MCF 10A (cell line): ENCODE measurements at regions not wholly inside any gene's neighbourhood (a gene's known extent, or its start where the extent isn't known, plus 50 kb on each side); places are given as distances from the start of the nearest gene placed in this dataset.

Experiments used
- BruUV-seq: library from RNA; stranded (reverse); fragments of 400-500 nt; replicated peaks from 2 replicates; lab custom pipeline; 2021; lab: Mats Ljungman, UMichigan
- CTCF ChIA-PET: fragments of 300-600 bp; sonication (Branson Sonifier 250); formaldehyde crosslinking; extraction: SDS; loops from one replicate; lab custom pipeline; 2021; ENCODE audit warnings: antibody characterized with exemption, inconsistent platforms; lab: Yijun Ruan, JAX
- POLR2A ChIA-PET: fragments of 300-600, 350-650 bp; sonication (Branson Sonifier 250); formaldehyde crosslinking; extraction: SDS; loops from one replicate; lab custom pipeline; 2020; ENCODE audit warnings: antibody characterized with exemption, inconsistent platforms; lab: Yijun Ruan, JAX
- DNase-seq: peaks from one replicate; pipeline ENCODE4 v3.0.0-alpha.2; 2018; ENCODE audit not compliant: unreplicated experiment
- H3K27ac Mint-ChIP-seq: one replicate; pipeline ENCODE4 v1.8.0; 2022; ENCODE audit warnings: mild to moderate bottlenecking, low read depth, mixed read lengths; ENCODE audit not compliant: unreplicated experiment
- H3K27me3 Mint-ChIP-seq: one replicate; pipeline ENCODE4 v1.8.0; 2022; ENCODE audit warnings: mixed read lengths; ENCODE audit not compliant: insufficient read depth, unreplicated experiment
- H3K36me3 Mint-ChIP-seq: one replicate; pipeline ENCODE4 v1.8.0; 2022; ENCODE audit warnings: mild to moderate bottlenecking, moderate library complexity, mixed read lengths; ENCODE audit not compliant: insufficient read depth, unreplicated experiment
- H3K4me1 Mint-ChIP-seq: one replicate; pipeline ENCODE4 v1.8.0; 2022; ENCODE audit warnings: mixed read lengths; ENCODE audit not compliant: insufficient read depth, unreplicated experiment
- H3K4me3 Mint-ChIP-seq: one replicate; pipeline ENCODE4 v1.8.0; 2022; ENCODE audit warnings: mild to moderate bottlenecking, moderate library complexity, mixed read lengths; ENCODE audit not compliant: unreplicated experiment
- H3K9me3 Mint-ChIP-seq: one replicate; pipeline ENCODE4 v1.8.0; 2022; ENCODE audit warnings: mixed read lengths; ENCODE audit not compliant: unreplicated experiment
- CTCF ChIP-seq: fragments of 200-600 bp; IDR thresholded peaks from one replicate; pipeline ENCODE4 v1.8.0; 2022; ENCODE audit warnings: antibody characterized with exemption, mild to moderate bottlenecking; ENCODE audit not compliant: unreplicated experiment
- intact Hi-C: fragments of 100-400 bp; cut with micrococcal nuclease; formaldehyde crosslinking; loops from 2 replicates; pipeline ENCODE4 v1.14.1; 2022

GRCh38 chr15:81852411-81853149 lies 193.2 kb downstream of the MEX3B start:
- CTCF ChIA-PET, result interaction anchor here (0.6 to 1.2 kb wide), 2 partner anchors 27 to 88 kb away, joined by 3 to 4 read pairs; no protein-coding TSS in a partner anchor
- TF ChIP-seq CTCF, result no peak
- Mint-ChIP-seq H3K4me1 (no peaks in the 10 kb centered on the region), H3K27ac (no peak overlapping the region), H3K4me3 (no peak overlapping the region), H3K27me3 (no peaks in the 10 kb centered on the region), H3K36me3 (no peaks in the 10 kb centered on the region), H3K9me3 (no peaks in the 10 kb centered on the region)
- no peak for DNase-seq
- POLR2A ChIA-PET, result no interaction called here
- BruUV-seq, result no TSS peak
- intact Hi-C loops, result no loop called here

- no peaks in the 10 kb centered on the region for H3K9me3 Mint-ChIP-seq
Observed at GRCh38 chr15:81851757-81852156, 194.1 kb downstream of the MEX3B start.

GRCh38 chr15:81851325-81851724 lies 194.5 kb downstream of the MEX3B start:
- no peak for TF ChIP-seq CTCF
- POLR2A ChIA-PET, result interaction anchor here (0.7 kb wide), 1 partner anchor 132 kb away, joined by 3 read pairs; no protein-coding TSS in a partner anchor

More at GRCh38 chr15:81851757-81852156, 194.1 kb downstream of the MEX3B start:
- Mint-ChIP-seq H3K27ac (no peak overlapping the region), H3K27me3 (no peaks in the 10 kb centered on the region), H3K4me1 (no peaks in the 10 kb centered on the region), H3K36me3 (no peaks in the 10 kb centered on the region), H3K4me3 (no peak overlapping the region)
- DNase-seq, result no peak
- no TSS peak for BruUV-seq
- ChIA-PET CTCF (interaction anchor here (1.2 kb wide), 1 partner anchor 89 kb away, joined by 4 read pairs; no protein-coding TSS in a partner anchor), POLR2A (interaction anchor here (0.7 kb wide), 1 partner anchor 132 kb away, joined by 3 read pairs; no protein-coding TSS in a partner anchor)
- intact Hi-C loops, result no loop called here
- TF ChIP-seq CTCF, result no peak

GRCh38 chr15:81849289-81849688 lies 196.5 kb downstream of the MEX3B start:
- no peak overlapping the region for H3K4me3 Mint-ChIP-seq
- ChIA-PET POLR2A (no interaction called here), CTCF (interaction anchor here (0.6 kb wide), 1 partner anchor 624 kb away, joined by 3 read pairs; no protein-coding TSS in a partner anchor)
- no TSS peak for BruUV-seq
- no peaks in the 10 kb centered on the region for H3K9me3 Mint-ChIP-seq
- H3K4me1 Mint-ChIP-seq, result no peaks in the 10 kb centered on the region
- H3K27me3 Mint-ChIP-seq, result no peaks in the 10 kb centered on the region
- no peaks in the 10 kb centered on the region for H3K36me3 Mint-ChIP-seq
- TF ChIP-seq CTCF, result no peak
- H3K27ac Mint-ChIP-seq, result no peak overlapping the region
- DNase-seq, result no peak
- intact Hi-C loops, result no loop called here

More at GRCh38 chr15:81851325-81851724, 194.5 kb downstream of the MEX3B start:
- no peak for DNase-seq
- intact Hi-C loops, result no loop called here
- H3K4me3 Mint-ChIP-seq, result no peak overlapping the region
- H3K9me3 Mint-ChIP-seq, result no peaks in the 10 kb centered on the region
- H3K36me3 Mint-ChIP-seq, result no peaks in the 10 kb centered on the region
- no peaks in the 10 kb centered on the region for H3K27me3 Mint-ChIP-seq
- no peaks in the 10 kb centered on the region for H3K4me1 Mint-ChIP-seq
- H3K27ac Mint-ChIP-seq, result no peak overlapping the region
- CTCF ChIA-PET, result interaction anchor here (1.2 kb wide), 1 partner anchor 89 kb away, joined by 4 read pairs; no protein-coding TSS in a partner anchor
- no TSS peak for BruUV-seq
